ENCODE measurements at regions not wholly inside any gene's neighbourhood (a gene's known extent, or its start where the extent isn't known, plus 50 kb on each side); places are given as distances from the start of the nearest gene placed in this dataset.

GRCh38 chrX:130566028-130566683, 164.4 kb downstream of the RBMX2 start:
- no peak for TF ChIP-seq POLR2A (IDR thresholded peaks at IDR 0.05; ENCODE audit: low read length)
- no peak for TF ChIP-seq GATA1 (IDR thresholded peaks at IDR 0.05; ENCODE audit: low read depth, low read length)

All from erythroblast (primary cell).